ENCODE measurements at regions not wholly inside any gene's neighbourhood (a gene's known extent, or its start where the extent isn't known, plus 50 kb on each side); places are given as distances from the start of the nearest gene placed in this dataset.

DNA sequence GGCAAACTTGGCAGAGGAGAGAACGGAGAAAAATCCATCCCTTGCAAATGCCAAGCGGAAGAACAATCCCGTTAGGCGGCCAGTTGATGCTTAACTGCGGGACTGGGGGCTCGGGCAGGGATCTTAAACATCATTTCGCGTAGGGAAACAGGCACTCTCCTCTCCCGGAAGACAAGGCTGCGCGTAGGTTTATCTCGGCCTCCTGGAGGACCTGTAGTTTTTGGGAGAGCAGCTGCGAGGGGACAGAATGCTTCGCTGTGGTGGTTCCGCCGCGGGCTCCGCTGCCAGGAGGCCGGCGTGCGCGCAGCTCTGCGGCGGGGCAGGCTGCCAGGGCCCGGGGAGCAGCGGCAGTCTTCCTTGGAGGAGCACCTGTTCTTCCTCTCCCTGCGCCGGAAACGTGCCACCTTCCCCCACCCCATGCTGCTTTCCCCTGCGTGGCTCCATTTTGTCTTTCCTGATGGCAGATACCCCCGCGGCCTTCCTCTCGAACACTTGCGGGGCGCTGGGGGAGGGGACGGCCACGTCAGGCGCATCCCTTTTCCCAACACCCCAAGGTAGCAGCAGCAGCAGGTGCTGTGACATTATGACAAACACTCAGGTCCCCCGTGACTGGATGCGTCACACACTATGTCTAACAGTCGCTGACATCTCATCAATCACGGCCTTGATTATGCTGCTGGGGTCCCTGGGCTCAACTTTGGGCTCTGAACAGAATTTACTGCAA lies 230.7 kb upstream of the BTBD3 start (continued):
- TF ChIP-seq, protein P1, sequence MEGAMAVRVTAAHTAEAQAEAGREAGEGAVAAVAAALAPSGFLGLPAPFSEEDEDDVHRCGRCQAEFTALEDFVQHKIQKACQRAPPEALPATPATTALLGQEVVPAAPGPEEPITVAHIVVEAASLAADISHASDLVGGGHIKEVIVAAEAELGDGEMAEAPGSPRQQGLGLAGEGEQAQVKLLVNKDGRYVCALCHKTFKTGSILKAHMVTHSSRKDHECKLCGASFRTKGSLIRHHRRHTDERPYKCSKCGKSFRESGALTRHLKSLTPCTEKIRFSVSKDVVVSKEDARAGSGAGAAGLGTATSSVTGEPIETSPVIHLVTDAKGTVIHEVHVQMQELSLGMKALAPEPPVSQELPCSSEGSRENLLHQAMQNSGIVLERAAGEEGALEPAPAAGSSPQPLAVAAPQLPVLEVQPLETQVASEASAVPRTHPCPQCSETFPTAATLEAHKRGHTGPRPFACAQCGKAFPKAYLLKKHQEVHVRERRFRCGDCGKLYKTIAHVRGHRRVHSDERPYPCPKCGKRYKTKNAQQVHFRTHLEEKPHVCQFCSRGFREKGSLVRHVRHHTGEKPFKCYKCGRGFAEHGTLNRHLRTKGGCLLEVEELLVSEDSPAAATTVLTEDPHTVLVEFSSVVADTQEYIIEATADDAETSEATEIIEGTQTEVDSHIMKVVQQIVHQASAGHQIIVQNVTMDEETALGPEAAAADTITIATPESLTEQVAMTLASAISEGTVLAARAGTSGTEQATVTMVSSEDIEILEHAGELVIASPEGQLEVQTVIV (IDR thresholded peaks at IDR 0.05; ENCODE audit: borderline replicate concordance, partially characterized antibody) = no peak
- no peak for TF ChIP-seq STAT3 (IDR thresholded peaks at IDR 0.05; ENCODE audit: low read depth, low read length)

DNA sequence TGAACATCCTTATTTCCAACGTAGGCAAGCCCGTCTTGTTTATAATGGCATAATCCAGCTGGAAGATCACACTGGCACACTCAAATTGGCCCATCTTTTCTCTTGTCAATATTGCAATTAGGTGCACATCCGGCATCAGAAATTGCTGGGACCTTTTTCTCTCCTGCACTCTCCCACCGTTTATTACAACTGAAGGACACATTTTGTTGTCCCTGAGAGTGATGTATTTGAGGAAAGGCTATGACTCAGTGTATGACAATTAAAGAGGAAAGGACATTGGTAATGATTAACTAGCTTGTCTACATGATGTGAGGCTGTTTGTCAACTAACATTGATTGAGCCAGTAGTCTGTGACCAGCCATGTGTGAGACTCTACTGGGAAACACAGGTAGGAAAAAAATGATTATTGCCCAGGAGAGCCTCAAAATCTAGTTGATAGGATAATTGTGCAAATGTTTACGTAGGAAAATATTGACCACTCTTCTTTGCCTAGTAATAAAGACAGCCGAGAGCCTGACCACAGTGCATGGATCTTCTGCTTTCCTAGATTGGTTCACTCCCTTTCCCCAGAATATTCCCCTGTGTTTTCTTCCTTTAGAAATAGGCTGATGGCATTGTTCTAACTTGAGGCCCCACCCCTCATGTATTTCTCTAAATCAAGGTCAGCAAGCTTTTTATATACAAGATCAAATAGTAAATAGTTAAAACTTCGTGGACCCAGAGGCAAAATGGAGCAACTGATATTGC lies 230.0 kb upstream of the BTBD3 start:
- FAIRE-seq = no peak
- SMC1A ChIA-PET (ENCODE audit: uncharacterized antibody, unreplicated experiment) = no interaction called here
- TF ChIP-seq TCF7 (IDR thresholded peaks at IDR 0.05; ENCODE audit: borderline replicate concordance) (no peak), GATAD2B (conservative IDR thresholded peaks at IDR 0.05; ENCODE audit: low read depth) (no peak), CEBPB (IDR thresholded peaks at IDR 0.05; ENCODE audit: borderline replicate concordance in 1 of 2, low read depth in 2 of 2, low read length in 2 of 2) (no peak), RFX5 (IDR thresholded peaks at IDR 0.05; ENCODE audit: low read depth, low read length) (no peak), NR2F1 (conservative IDR thresholded peaks at IDR 0.05) (no peak), HDGF (IDR thresholded peaks at IDR 0.05) (no peak), RUNX3 (IDR thresholded peaks at IDR 0.05; ENCODE audit: low read length) (no peak)
- TF ChIP-seq, protein P2, sequence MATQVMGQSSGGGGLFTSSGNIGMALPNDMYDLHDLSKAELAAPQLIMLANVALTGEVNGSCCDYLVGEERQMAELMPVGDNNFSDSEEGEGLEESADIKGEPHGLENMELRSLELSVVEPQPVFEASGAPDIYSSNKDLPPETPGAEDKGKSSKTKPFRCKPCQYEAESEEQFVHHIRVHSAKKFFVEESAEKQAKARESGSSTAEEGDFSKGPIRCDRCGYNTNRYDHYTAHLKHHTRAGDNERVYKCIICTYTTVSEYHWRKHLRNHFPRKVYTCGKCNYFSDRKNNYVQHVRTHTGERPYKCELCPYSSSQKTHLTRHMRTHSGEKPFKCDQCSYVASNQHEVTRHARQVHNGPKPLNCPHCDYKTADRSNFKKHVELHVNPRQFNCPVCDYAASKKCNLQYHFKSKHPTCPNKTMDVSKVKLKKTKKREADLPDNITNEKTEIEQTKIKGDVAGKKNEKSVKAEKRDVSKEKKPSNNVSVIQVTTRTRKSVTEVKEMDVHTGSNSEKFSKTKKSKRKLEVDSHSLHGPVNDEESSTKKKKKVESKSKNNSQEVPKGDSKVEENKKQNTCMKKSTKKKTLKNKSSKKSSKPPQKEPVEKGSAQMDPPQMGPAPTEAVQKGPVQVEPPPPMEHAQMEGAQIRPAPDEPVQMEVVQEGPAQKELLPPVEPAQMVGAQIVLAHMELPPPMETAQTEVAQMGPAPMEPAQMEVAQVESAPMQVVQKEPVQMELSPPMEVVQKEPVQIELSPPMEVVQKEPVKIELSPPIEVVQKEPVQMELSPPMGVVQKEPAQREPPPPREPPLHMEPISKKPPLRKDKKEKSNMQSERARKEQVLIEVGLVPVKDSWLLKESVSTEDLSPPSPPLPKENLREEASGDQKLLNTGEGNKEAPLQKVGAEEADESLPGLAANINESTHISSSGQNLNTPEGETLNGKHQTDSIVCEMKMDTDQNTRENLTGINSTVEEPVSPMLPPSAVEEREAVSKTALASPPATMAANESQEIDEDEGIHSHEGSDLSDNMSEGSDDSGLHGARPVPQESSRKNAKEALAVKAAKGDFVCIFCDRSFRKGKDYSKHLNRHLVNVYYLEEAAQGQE (IDR thresholded peaks at IDR 0.05; ENCODE audit: low read depth, low read length) = no peak
- TF ChIP-seq, protein P3, sequence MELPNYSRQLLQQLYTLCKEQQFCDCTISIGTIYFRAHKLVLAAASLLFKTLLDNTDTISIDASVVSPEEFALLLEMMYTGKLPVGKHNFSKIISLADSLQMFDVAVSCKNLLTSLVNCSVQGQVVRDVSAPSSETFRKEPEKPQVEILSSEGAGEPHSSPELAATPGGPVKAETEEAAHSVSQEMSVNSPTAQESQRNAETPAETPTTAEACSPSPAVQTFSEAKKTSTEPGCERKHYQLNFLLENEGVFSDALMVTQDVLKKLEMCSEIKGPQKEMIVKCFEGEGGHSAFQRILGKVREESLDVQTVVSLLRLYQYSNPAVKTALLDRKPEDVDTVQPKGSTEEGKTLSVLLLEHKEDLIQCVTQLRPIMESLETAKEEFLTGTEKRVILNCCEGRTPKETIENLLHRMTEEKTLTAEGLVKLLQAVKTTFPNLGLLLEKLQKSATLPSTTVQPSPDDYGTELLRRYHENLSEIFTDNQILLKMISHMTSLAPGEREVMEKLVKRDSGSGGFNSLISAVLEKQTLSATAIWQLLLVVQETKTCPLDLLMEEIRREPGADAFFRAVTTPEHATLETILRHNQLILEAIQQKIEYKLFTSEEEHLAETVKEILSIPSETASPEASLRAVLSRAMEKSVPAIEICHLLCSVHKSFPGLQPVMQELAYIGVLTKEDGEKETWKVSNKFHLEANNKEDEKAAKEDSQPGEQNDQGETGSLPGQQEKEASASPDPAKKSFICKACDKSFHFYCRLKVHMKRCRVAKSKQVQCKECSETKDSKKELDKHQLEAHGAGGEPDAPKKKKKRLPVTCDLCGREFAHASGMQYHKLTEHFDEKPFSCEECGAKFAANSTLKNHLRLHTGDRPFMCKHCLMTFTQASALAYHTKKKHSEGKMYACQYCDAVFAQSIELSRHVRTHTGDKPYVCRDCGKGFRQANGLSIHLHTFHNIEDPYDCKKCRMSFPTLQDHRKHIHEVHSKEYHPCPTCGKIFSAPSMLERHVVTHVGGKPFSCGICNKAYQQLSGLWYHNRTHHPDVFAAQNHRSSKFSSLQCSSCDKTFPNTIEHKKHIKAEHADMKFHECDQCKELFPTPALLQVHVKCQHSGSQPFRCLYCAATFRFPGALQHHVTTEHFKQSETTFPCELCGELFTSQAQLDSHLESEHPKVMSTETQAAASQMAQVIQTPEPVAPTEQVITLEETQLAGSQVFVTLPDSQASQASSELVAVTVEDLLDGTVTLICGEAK (IDR thresholded peaks at IDR 0.05; ENCODE audit: borderline replicate concordance) = no peak

More for the DNA sequence above, 230.0 kb upstream of the BTBD3 start:
- in situ Hi-C loops (cut with MboI) = loop anchor here (10.0 kb wide), 1 partner anchor 1427 kb away; no protein-coding TSS in a partner anchor
- Histone ChIP-seq H3K9me3 (replicated peaks; ENCODE audit: control insufficient read depth, insufficient read depth, low read length) (no peaks in the 10 kb centered on the region), H3K4me2 (ENCODE audit: control insufficient read depth, insufficient read depth) (no peak overlapping the region), H3K4me3 (no peak overlapping the region), H3K27me3 (replicated peaks in 1 of 2; ENCODE audit: control insufficient read depth in 2 of 2, insufficient read depth in 2 of 2, low read length in 1 of 2) (no peaks in the 10 kb centered on the region), H2AFZ (ENCODE audit: control insufficient read depth, low read depth, low read length) (no peak overlapping the region), H3K9ac (ENCODE audit: control insufficient read depth, insufficient read depth, low read length) (no peak overlapping the region), H3K27ac (ENCODE audit: control insufficient read depth, insufficient read depth) (no peak overlapping the region), H3K79me2 (ENCODE audit: control insufficient read depth, insufficient read depth, low read length) (no peaks in the 10 kb centered on the region), H4K20me1 (ENCODE audit: control insufficient read depth, insufficient read depth) (no peaks in the 10 kb centered on the region), H3K36me3 (ENCODE audit: control insufficient read depth in 2 of 2, insufficient read depth in 2 of 2, low read length in 1 of 2) (no peaks in the 10 kb centered on the region), H3K4me1 (ENCODE audit: control insufficient read depth, insufficient read depth, low read length) (no peaks in the 10 kb centered on the region)
- intact Hi-C loops (cut with micrococcal nuclease; ENCODE audit: unreplicated experiment) = no loop called here
- ATAC-seq (no peak), DNase-seq (ENCODE audit: low read depth, low spot score) (no peak)
- no TSS peak for BruUV-seq (replicated peaks)
- CTCF ChIA-PET = no interaction called here
- POLR2A ChIA-PET = no interaction called here
- RAD21 ChIA-PET (ENCODE audit: unreplicated experiment) = no interaction called here
- 22% methylated on average over 7 of the region's 7 CpGs for WGBS (ENCODE audit: insufficient coverage, insufficient replicate concordance, low lambda C conversion rate, missing lambda C conversion rate)

All from GM12878 (cell line).